HL-60 (cell line): ENCODE measurements at regions not wholly inside any gene's neighbourhood (a gene's known extent, or its start where the extent isn't known, plus 50 kb on each side); places are given as distances from the start of the nearest gene placed in this dataset.

ENCODE experiments used
- CTCF ChIP-seq: IDR thresholded peaks from one replicate; pipeline ENCODE4 v1.5.1; 2011; ENCODE audit warnings: low read length, control low read depth, inconsistent platforms; ENCODE audit not compliant: insufficient read depth
- POLR2AphosphoS5 ChIP-seq: IDR thresholded peaks from 2 replicates; pipeline ENCODE4 v1.6.1; 2012; ENCODE audit warnings: low read depth
- REST ChIP-seq: IDR thresholded peaks from 2 replicates; pipeline ENCODE4 v1.6.1; 2012; ENCODE audit warnings: low read depth; ENCODE audit not compliant: insufficient replicate concordance

- TF ChIP-seq CTCF: no peak
- no peak for TF ChIP-seq REST
- TF ChIP-seq POLR2AphosphoS5: no peak
Observed at GRCh38 chr4:102141842-102142241, 203.4 kb downstream of the SLC39A8 start.
